WTC11 (cell line): ENCODE measurements at regions not wholly inside any gene's neighbourhood (a gene's known extent, or its start where the extent isn't known, plus 50 kb on each side); places are given as distances from the start of the nearest gene placed in this dataset.

Experiments used
- ATF6 ChIP-seq: sonication (generic); formaldehyde crosslinking; IDR thresholded peaks from 2 replicates; pipeline ENCODE4 v1.8.1; 2023; ENCODE audit warnings: mild to moderate bottlenecking, missing genetic modification reagents
- NR3C1 ChIP-seq: sonication (generic); formaldehyde crosslinking; conservative IDR thresholded peaks from 2 replicates; pipeline ENCODE4 v1.8.1; 2023; ENCODE audit warnings: low read depth, mild to moderate bottlenecking, missing genetic modification reagents
- SMAD4 ChIP-seq: sonication (generic); formaldehyde crosslinking; IDR thresholded peaks from 2 replicates; pipeline ENCODE4 v1.8.0; 2022; ENCODE audit warnings: mild to moderate bottlenecking, missing genetic modification reagents
- TF ChIP-seq, protein P1 (sequence below): sonication (generic); formaldehyde crosslinking; IDR thresholded peaks from 2 replicates; pipeline ENCODE4 v1.8.0; 2022; ENCODE audit warnings: mild to moderate bottlenecking, missing genetic modification reagents
- TF ChIP-seq, protein P2 (sequence below): fragments of 200-600 bp; IDR thresholded peaks from 2 replicates; pipeline ENCODE4 v1.8.0; 2022; ENCODE audit warnings: antibody characterized with exemption

DNA sequence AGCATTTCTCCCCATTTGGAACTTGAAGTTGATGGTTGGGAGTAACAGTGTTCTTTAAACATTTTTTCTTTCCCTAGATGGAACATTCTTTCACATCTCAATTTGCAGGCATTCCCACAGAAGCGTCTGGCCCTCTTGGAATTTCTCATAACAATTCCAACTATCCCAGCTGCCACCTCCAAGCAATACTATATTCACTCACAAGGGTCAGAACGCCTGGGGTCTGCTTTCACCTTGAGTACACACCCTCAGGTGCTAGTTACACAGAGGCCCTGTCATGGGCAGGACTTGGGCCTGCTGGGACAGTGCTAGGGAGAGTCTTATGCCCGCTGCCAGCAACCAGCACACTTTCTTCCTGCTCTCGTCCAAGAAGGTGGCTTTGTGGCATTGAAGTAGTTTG lies 136.5 kb downstream of the JCAD start:
- TF ChIP-seq, protein P1, sequence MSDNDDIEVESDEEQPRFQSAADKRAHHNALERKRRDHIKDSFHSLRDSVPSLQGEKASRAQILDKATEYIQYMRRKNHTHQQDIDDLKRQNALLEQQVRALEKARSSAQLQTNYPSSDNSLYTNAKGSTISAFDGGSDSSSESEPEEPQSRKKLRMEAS: no peak
- no peak for TF ChIP-seq SMAD4 (CRISPR knock-in tag)
- no peak for TF ChIP-seq NR3C1 (CRISPR knock-in tag)
- TF ChIP-seq, protein P2, sequence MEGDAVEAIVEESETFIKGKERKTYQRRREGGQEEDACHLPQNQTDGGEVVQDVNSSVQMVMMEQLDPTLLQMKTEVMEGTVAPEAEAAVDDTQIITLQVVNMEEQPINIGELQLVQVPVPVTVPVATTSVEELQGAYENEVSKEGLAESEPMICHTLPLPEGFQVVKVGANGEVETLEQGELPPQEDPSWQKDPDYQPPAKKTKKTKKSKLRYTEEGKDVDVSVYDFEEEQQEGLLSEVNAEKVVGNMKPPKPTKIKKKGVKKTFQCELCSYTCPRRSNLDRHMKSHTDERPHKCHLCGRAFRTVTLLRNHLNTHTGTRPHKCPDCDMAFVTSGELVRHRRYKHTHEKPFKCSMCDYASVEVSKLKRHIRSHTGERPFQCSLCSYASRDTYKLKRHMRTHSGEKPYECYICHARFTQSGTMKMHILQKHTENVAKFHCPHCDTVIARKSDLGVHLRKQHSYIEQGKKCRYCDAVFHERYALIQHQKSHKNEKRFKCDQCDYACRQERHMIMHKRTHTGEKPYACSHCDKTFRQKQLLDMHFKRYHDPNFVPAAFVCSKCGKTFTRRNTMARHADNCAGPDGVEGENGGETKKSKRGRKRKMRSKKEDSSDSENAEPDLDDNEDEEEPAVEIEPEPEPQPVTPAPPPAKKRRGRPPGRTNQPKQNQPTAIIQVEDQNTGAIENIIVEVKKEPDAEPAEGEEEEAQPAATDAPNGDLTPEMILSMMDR: no peak
- TF ChIP-seq ATF6: no peak
